ENCODE measurements at regions not wholly inside any gene's neighbourhood (a gene's known extent, or its start where the extent isn't known, plus 50 kb on each side); places are given as distances from the start of the nearest gene placed in this dataset.

- Histone ChIP-seq H3K4me1 (no peaks in the 10 kb centered on the region), H3K9me3 (peaks cover 11% of the 10 kb centered on the region; the same call in 1 of the 2 replicates), H3K27me3 (replicated peaks; ENCODE audit: control insufficient read depth, insufficient read depth, low read length) (peaks cover 2% of the 10 kb centered on the region), H3K4me3 (ENCODE audit: low read depth, low read length) (no peak overlapping the region), H3K36me3 (ENCODE audit: control insufficient read depth, insufficient read depth, low read length) (no peaks in the 10 kb centered on the region)
- DNase-seq: no peak
- Mint-ChIP-seq H3K4me3 (ENCODE audit: unreplicated experiment) (no peak overlapping the region), H3K9me3 (ENCODE audit: unreplicated experiment) (no peaks in the 10 kb centered on the region), H3K36me3 (ENCODE audit: insufficient read depth, unreplicated experiment) (no peaks in the 10 kb centered on the region), H3K4me1 (ENCODE audit: low read depth, unreplicated experiment) (no peaks in the 10 kb centered on the region), H3K27ac (ENCODE audit: unreplicated experiment) (no peak overlapping the region), H3K27me3 (ENCODE audit: insufficient read depth, unreplicated experiment) (peaks cover 19% of the 10 kb centered on the region)
- no TSS peak for BruUV-seq (replicated peaks)
- intact Hi-C loops (cut with micrococcal nuclease; ENCODE audit: unreplicated experiment): no loop called here
- ChIA-PET CTCF (no interaction called here), POLR2A (no interaction called here)
- no peak for TF ChIP-seq CTCF (IDR thresholded peaks at IDR 0.05; ENCODE audit: insufficient read depth in 1 of 2, low read depth in 1 of 2, low read length in 1 of 2, severe bottlenecking in 1 of 2, unreplicated experiment in 1 of 2)
These were observed 103.6 kb upstream of the PFN2 start for GRCh38 chr3:150074277-150074676.

GRCh38 chr3:150073513-150073912 lies 102.8 kb upstream of the PFN2 start:
- no peak for TF ChIP-seq CTCF (IDR thresholded peaks at IDR 0.05; ENCODE audit: insufficient read depth in 1 of 2, low read depth in 1 of 2, low read length in 1 of 2, severe bottlenecking in 1 of 2, unreplicated experiment in 1 of 2)
- CTCF ChIA-PET: no interaction called here

GRCh38 chr3:150073031-150073430 lies 102.3 kb upstream of the PFN2 start:
- ChIA-PET CTCF (no interaction called here), POLR2A (no interaction called here)
- DNase-seq: no peak
- Histone ChIP-seq H3K9me3 (peaks cover 11% of the 10 kb centered on the region; the same call in 1 of the 2 replicates), H3K27me3 (replicated peaks; ENCODE audit: control insufficient read depth, insufficient read depth, low read length) (peaks cover 2% of the 10 kb centered on the region), H3K4me3 (ENCODE audit: low read depth, low read length) (no peak overlapping the region), H3K4me1 (no peaks in the 10 kb centered on the region), H3K36me3 (ENCODE audit: control insufficient read depth, insufficient read depth, low read length) (no peaks in the 10 kb centered on the region)
- Mint-ChIP-seq H3K27ac (ENCODE audit: unreplicated experiment) (no peak overlapping the region), H3K4me3 (ENCODE audit: unreplicated experiment) (no peak overlapping the region), H3K4me1 (ENCODE audit: low read depth, unreplicated experiment) (no peaks in the 10 kb centered on the region), H3K9me3 (ENCODE audit: unreplicated experiment) (no peaks in the 10 kb centered on the region), H3K27me3 (ENCODE audit: insufficient read depth, unreplicated experiment) (peaks cover 20% of the 10 kb centered on the region), H3K36me3 (ENCODE audit: insufficient read depth, unreplicated experiment) (no peaks in the 10 kb centered on the region)
- no TSS peak for BruUV-seq (replicated peaks)
- no peak for TF ChIP-seq CTCF (IDR thresholded peaks at IDR 0.05; ENCODE audit: insufficient read depth in 1 of 2, low read depth in 1 of 2, low read length in 1 of 2, severe bottlenecking in 1 of 2, unreplicated experiment in 1 of 2)
- intact Hi-C loops (cut with micrococcal nuclease; ENCODE audit: unreplicated experiment): no loop called here

More at GRCh38 chr3:150073513-150073912, 102.8 kb upstream of the PFN2 start:
- H3K4me3 Mint-ChIP-seq (ENCODE audit: unreplicated experiment): no peak overlapping the region
- Histone ChIP-seq H3K4me3 (ENCODE audit: low read depth, low read length) (no peak overlapping the region), H3K9me3 (peaks cover 11% of the 10 kb centered on the region; the same call in 1 of the 2 replicates), H3K36me3 (ENCODE audit: control insufficient read depth, insufficient read depth, low read length) (no peaks in the 10 kb centered on the region), H3K27me3 (replicated peaks; ENCODE audit: control insufficient read depth, insufficient read depth, low read length) (peaks cover 2% of the 10 kb centered on the region), H3K4me1 (no peaks in the 10 kb centered on the region)
- H3K9me3 Mint-ChIP-seq (ENCODE audit: unreplicated experiment): no peaks in the 10 kb centered on the region
- intact Hi-C loops (cut with micrococcal nuclease; ENCODE audit: unreplicated experiment): no loop called here
- POLR2A ChIA-PET: no interaction called here
- no peak for DNase-seq
- H3K27me3 Mint-ChIP-seq (ENCODE audit: insufficient read depth, unreplicated experiment): peaks cover 20% of the 10 kb centered on the region
- H3K36me3 Mint-ChIP-seq (ENCODE audit: insufficient read depth, unreplicated experiment): no peaks in the 10 kb centered on the region
- no peak overlapping the region for H3K27ac Mint-ChIP-seq (ENCODE audit: unreplicated experiment)
- H3K4me1 Mint-ChIP-seq (ENCODE audit: low read depth, unreplicated experiment): no peaks in the 10 kb centered on the region
- BruUV-seq (replicated peaks): no TSS peak
